ENCODE measurements at regions not wholly inside any gene's neighbourhood (a gene's known extent, or its start where the extent isn't known, plus 50 kb on each side); places are given as distances from the start of the nearest gene placed in this dataset.
"Not testable (repeated sequence)": the region's sequence is repeated elsewhere in the genome, so short reads cannot be mapped to it uniquely, and the experiment has no call there.

DNA sequence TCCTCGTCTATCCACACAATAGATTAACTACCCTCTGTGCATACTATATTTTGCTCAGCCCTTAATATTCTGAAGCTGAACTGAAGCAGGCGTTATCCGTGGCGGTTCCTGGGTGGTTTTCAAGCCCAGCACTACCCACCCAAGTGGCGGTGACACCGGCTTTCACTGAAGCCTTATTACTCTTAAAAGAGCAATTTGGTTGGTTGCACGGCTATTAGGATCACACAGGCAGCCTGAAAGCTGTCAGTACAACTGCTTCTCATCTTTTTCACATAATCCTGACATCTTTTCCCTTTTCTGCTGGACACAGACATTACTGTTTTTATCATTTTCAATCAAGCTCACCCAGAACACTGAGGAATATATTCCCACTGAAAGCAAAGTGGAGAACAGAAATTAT lies 525.3 kb upstream of the ZNF717 start:
- TF ChIP-seq, protein P1, sequence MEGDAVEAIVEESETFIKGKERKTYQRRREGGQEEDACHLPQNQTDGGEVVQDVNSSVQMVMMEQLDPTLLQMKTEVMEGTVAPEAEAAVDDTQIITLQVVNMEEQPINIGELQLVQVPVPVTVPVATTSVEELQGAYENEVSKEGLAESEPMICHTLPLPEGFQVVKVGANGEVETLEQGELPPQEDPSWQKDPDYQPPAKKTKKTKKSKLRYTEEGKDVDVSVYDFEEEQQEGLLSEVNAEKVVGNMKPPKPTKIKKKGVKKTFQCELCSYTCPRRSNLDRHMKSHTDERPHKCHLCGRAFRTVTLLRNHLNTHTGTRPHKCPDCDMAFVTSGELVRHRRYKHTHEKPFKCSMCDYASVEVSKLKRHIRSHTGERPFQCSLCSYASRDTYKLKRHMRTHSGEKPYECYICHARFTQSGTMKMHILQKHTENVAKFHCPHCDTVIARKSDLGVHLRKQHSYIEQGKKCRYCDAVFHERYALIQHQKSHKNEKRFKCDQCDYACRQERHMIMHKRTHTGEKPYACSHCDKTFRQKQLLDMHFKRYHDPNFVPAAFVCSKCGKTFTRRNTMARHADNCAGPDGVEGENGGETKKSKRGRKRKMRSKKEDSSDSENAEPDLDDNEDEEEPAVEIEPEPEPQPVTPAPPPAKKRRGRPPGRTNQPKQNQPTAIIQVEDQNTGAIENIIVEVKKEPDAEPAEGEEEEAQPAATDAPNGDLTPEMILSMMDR (IDR thresholded peaks at IDR 0.05; ENCODE audit: insufficient read depth, missing control alignments) = no peak
- no peak for DNase-seq (ENCODE audit: insufficient read length, low spot score)

DNA sequence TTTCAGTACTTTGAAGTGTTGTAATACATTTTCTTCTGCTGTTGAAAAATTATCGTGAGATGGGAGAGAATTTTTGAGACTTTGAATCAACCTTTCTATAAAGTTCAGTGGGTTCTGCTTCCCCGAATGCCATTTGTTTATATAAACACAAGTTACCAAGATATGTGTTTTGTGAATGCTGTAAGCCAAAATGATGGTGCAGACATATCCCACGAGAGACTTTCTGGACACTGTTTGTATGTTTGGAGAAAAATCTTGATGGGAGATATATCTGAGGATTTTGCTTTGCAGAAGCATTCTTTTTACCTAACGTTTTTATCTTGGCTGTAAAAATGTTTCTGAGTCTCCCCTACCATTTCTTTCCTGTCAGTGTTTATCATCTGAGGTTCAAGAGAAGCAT lies 526.6 kb upstream of the ZNF717 start:
- no peak for DNase-seq (ENCODE audit: insufficient read length, low spot score)
- TF ChIP-seq, protein P1 (IDR thresholded peaks at IDR 0.05; ENCODE audit: insufficient read depth, missing control alignments) = no peak
- FAIRE-seq = no peak

More for the DNA sequence above, 525.3 kb upstream of the ZNF717 start:
- no peak for FAIRE-seq

DNA sequence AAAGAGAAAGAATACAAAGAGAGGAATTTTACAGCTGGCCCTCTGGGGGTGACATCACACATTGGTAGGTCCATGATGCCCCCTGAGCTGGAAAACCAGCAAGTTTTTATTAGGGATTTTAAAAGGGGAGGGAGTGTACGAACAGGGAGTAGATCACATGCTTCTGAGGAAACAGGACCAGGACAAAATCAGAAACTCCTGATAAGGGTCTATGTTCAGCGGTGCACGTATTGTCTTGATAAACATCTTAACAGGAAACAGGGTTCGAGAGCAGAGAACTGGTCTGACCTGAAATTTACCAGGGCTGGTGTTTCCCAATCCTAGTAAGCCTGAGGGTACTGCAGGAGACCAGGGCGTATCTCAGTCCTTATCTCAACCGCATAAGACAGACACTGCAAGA lies 530.6 kb upstream of the ZNF717 start:
- not testable (repeated sequence) for DNase-seq (ENCODE audit: insufficient read length, low spot score); FAIRE-seq

DNA sequence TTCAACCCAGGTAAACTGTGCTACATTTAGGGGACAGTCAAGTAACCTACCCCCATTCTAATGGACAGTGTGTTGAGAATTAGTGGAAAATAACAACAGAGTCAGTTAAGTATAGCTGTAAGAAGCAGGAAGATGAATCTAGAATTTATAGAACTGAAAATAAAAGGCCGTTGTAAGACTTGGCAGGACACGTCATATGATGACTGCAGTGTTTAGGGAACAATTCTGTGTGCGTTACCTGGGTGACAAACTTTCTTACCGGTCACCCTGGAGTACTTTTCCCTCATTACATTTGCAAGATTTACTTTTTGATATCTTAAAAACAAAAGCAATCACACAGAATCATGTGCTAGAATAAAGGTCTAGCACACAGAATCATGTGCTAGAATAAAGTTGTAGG lies 536.3 kb upstream of the ZNF717 start:
- DNase-seq (ENCODE audit: insufficient read length, low spot score) (no peak), FAIRE-seq (no peak)
- TF ChIP-seq, protein P1 (IDR thresholded peaks at IDR 0.05; ENCODE audit: insufficient read depth, missing control alignments) = no peak

DNA sequence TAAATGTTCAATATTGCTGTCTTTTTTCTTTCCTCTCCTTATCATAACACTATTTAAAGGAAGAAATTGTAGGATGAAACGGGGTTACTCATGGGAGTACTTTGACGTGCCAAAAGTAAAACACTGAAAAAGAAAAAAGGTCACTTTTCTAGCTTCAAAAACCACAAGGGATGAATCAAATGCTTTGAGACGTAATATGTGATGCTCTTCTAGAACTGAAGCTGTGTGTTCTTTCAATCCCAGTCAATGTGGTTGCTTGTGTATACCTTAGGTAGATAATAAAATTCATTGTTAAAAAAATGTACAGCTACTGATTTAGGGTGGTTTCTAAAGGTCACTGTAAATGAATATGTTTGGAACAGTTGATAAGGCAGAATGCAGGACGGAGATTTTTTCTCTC lies 538.8 kb upstream of the ZNF717 start:
- DNase-seq (ENCODE audit: insufficient read length, low spot score) (no peak), FAIRE-seq (peak; percentile 48)
- TF ChIP-seq, protein P1 (IDR thresholded peaks at IDR 0.05; ENCODE audit: insufficient read depth, missing control alignments) = no peak

DNA sequence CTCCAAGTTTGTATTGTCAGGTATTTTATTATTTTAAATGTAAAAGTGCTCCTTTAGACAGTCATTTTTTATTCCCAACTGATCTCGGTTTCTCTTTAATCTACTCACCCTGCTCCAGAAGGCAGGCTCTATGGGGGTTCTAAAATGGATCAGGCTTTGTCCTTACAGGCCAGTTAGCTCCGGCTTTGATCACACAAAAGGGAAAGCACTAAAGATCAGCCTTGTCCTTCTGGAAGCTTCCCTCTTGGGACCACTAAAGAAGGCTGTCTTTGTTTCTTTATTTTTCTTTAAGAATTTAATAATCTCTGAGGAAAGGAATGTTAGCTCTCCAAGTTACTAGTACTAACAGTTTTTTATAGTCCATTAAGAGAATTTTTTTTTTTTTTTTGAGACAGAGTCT lies 560.5 kb upstream of the ZNF717 start:
- no peak for DNase-seq (ENCODE audit: insufficient read length, low spot score)
- no peak for FAIRE-seq
- TF ChIP-seq, protein P1 (IDR thresholded peaks at IDR 0.05; ENCODE audit: insufficient read depth, missing control alignments) = no peak

DNA sequence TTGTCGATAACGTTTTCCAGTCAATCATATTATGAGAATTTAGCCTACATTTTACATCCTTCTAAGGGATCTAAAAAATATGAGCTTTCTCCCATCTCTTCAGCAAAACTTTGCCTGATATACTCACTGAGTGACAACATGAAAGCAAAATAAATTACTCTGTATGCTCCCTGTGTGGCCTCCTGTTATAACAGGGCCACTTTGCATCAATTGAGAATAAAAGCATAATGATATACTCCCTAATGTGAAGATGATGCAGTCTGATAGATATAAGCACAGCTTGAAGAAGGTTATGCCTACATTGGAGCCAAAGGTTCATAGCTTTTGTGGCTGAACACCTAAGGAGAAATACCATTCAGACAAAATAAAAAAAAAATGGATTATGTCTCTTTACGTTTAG lies 561.3 kb upstream of the ZNF717 start:
- TF ChIP-seq, protein P1 (IDR thresholded peaks at IDR 0.05; ENCODE audit: insufficient read depth, missing control alignments) = no peak
- no peak for FAIRE-seq

More for the DNA sequence above, 561.3 kb upstream of the ZNF717 start:
- no peak for DNase-seq (ENCODE audit: insufficient read length, low spot score)

Measured in D721Med (cell line).